ENCODE measurements at regions not wholly inside any gene's neighbourhood (a gene's known extent, or its start where the extent isn't known, plus 50 kb on each side); places are given as distances from the start of the nearest gene placed in this dataset.
A peak's percentile ranks its signal among the peaks of the same experiment; 100 is the strongest.

- H3K4me1 ChIP-seq (ENCODE audit: control insufficient read depth, extremely low read depth, insufficient read depth, low read length), result peaks cover 4% of the 10 kb centered on the region
- H3K27ac ChIP-seq (ENCODE audit: insufficient read depth, low read depth, low read length), result no peak overlapping the region
- no peak overlapping the region for H3K9ac ChIP-seq (replicated peaks; ENCODE audit: extremely low read depth, insufficient read depth, low read length)
- no peak overlapping the region for H3K4me2 ChIP-seq (ENCODE audit: insufficient read depth, low read length)
- ChIA-PET CTCF (interaction anchor here (1.4 to 1.8 kb wide), 2 partner anchors 10 to 67 kb away, joined by 3 to 9 read pairs; no protein-coding TSS in a partner anchor), POLR2A (no interaction called here)
- no TSS peak for BruUV-seq (replicated peaks)
- H4K20me1 ChIP-seq (replicated peaks; ENCODE audit: control insufficient read depth, extremely low read depth, insufficient read depth, low read length), result no peaks in the 10 kb centered on the region
- peaks cover 0 to 2% of the 10 kb centered on the region in 2 experiments for H3K27me3 ChIP-seq (ENCODE audit: control insufficient read depth in 2 of 2, insufficient read depth in 2 of 2, low read length in 2 of 2)
- intact Hi-C loops (cut with micrococcal nuclease) (no loop called here), dilution Hi-C loops (cut with MboI; ENCODE audit: extremely low pct_ligation_motif_present, low sequenced_read_pairs) (no loop called here)
- no peak overlapping the region for H3K4me3 ChIP-seq (replicated peaks in 1 of 3; ENCODE audit: insufficient read depth in 1 of 3, low read depth in 1 of 3, low read length in 3 of 3)
- H3K9me3 ChIP-seq (replicated peaks; ENCODE audit: control insufficient read depth, insufficient read depth, low read length), result no peaks in the 10 kb centered on the region
- H2AFZ ChIP-seq (ENCODE audit: low read depth, low read length), result no peak overlapping the region
- no peak for TF ChIP-seq POLR2AphosphoS5 (IDR thresholded peaks at IDR 0.05; ENCODE audit: insufficient read depth, low read depth, low read length)
- TF ChIP-seq EZH2 (IDR thresholded peaks at IDR 0.05; ENCODE audit: borderline replicate concordance, low read depth, low read length, severe bottlenecking), result no peak
- DNase-seq (ENCODE audit: low read depth, low spot score), result no peak
- H3K79me2 ChIP-seq (ENCODE audit: control insufficient read depth, insufficient read depth, low read length), result no peaks in the 10 kb centered on the region
- no peaks in the 10 kb centered on the region for H3K9me1 ChIP-seq (replicated peaks; ENCODE audit: control insufficient read depth, extremely low read depth, insufficient read depth, low read length)
- H3K36me3 ChIP-seq (ENCODE audit: control insufficient read depth in 2 of 2, extremely low read depth in 1 of 2, insufficient read depth in 2 of 2, low read length in 2 of 2), result no peaks in the 10 kb centered on the region
- no peak for FAIRE-seq
Observed at GRCh38 chr3:188060264-188060835, 93.6 kb upstream of the LPP start.

DNA sequence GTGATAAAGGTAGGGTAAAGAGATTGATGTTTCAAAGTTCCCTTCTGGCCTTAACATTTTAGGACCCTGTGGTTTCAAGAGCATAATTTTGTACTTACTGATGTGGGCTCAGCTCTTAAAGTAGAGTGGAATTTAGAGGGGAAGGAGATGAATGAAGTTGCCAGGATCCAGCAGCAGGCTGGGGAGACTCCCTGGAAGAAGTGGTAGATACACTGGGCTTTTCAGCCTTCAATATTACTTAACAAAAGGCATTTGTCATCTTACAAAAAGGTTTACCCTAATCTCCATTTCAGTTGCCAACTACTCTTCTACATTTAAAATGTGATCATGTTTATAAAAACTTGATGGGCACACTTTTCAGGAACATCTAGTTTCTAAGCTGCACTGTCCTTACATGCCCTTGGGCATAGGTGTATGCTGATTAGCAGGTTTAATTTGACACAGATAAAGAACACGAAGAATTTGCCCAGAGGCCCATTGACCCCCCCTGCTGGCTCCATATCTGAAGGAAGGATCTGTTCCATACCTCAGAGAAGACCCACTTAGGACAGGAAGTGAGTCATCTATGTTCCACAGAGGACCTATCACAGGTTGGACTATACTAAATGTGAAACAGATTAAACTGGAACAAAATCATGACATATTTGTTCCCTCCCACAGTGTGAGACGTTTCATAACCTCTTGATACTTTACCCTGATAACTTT, 93.0 kb upstream of the LPP start:
- Histone ChIP-seq H3K36me3 (ENCODE audit: control insufficient read depth in 2 of 2, extremely low read depth in 1 of 2, insufficient read depth in 2 of 2, low read length in 2 of 2) (no peaks in the 10 kb centered on the region), H3K27ac (ENCODE audit: insufficient read depth, low read depth, low read length) (no peak overlapping the region), H3K4me2 (ENCODE audit: insufficient read depth, low read length) (no peak overlapping the region), H3K79me2 (ENCODE audit: control insufficient read depth, insufficient read depth, low read length) (no peaks in the 10 kb centered on the region), H3K9ac (replicated peaks; ENCODE audit: extremely low read depth, insufficient read depth, low read length) (no peak overlapping the region), H3K4me3 (replicated peaks in 1 of 3; ENCODE audit: insufficient read depth in 1 of 3, low read depth in 1 of 3, low read length in 3 of 3) (no peak overlapping the region), H4K20me1 (replicated peaks; ENCODE audit: control insufficient read depth, extremely low read depth, insufficient read depth, low read length) (no peaks in the 10 kb centered on the region), H3K9me1 (replicated peaks; ENCODE audit: control insufficient read depth, extremely low read depth, insufficient read depth, low read length) (no peaks in the 10 kb centered on the region), H3K9me3 (replicated peaks; ENCODE audit: control insufficient read depth, insufficient read depth, low read length) (no peaks in the 10 kb centered on the region), H3K4me1 (ENCODE audit: control insufficient read depth, extremely low read depth, insufficient read depth, low read length) (peaks cover 4% of the 10 kb centered on the region), H3K27me3 (ENCODE audit: control insufficient read depth in 2 of 2, insufficient read depth in 2 of 2, low read length in 2 of 2) (peaks cover 0 to 2% of the 10 kb centered on the region in 2 experiments), H2AFZ (ENCODE audit: low read depth, low read length) (no peak overlapping the region)
- POLR2A ChIA-PET, result no interaction called here
- CTCF ChIA-PET, result interaction anchor here (0.7 to 1.4 kb wide), 3 partner anchors 14 to 122 kb away, joined by 3 read pairs; no protein-coding TSS in a partner anchor
- no peak for TF ChIP-seq POLR2A (IDR thresholded peaks at IDR 0.05; ENCODE audit: low read depth, low read length)
- peak; percentile 58 for TF ChIP-seq JUN (IDR thresholded peaks at IDR 0.05; ENCODE audit: borderline replicate concordance, insufficient read depth, insufficient read length, low read depth)
- TF ChIP-seq FOS (IDR thresholded peaks at IDR 0.05; ENCODE audit: borderline replicate concordance, insufficient read depth, low read length), result no peak
- peak; percentile 72 for TF ChIP-seq GATA2 (IDR thresholded peaks at IDR 0.05; ENCODE audit: insufficient read depth, insufficient read length, low read depth, low read length)
- DNase-seq (ENCODE audit: low read depth, low spot score) (peak; percentile 28), FAIRE-seq (peak; percentile 76)
- no TSS peak for BruUV-seq (replicated peaks)
- dilution Hi-C loops (cut with MboI; ENCODE audit: extremely low pct_ligation_motif_present, low sequenced_read_pairs) (no loop called here), intact Hi-C loops (cut with micrococcal nuclease) (no loop called here)
